HG03025 (cell line): ENCODE measurements at regions not wholly inside any gene's neighbourhood (a gene's known extent, or its start where the extent isn't known, plus 50 kb on each side); places are given as distances from the start of the nearest gene placed in this dataset.
"Not testable (repeated sequence)": the region's sequence is repeated elsewhere in the genome, so short reads cannot be mapped to it uniquely, and the experiment has no call there.

Experiments
- ATAC-seq: cut with Tn5 transposase; IDR thresholded peaks from one replicate; pipeline ENCODE4 v1.9.1; 2021; ENCODE audit warnings: mild to moderate bottlenecking, moderate library complexity; ENCODE audit not compliant: unreplicated experiment, low FRiP score

- no peak for ATAC-seq
Observed at GRCh38 chr6:87784690-87785089, 82.7 kb upstream of the AKIRIN2 start.

GRCh38 chr6:87784051-87784450 lies 82.0 kb upstream of the AKIRIN2 start:
- no peak for ATAC-seq

- ATAC-seq, result no peak
Observed at GRCh38 chr6:87779542-87779941, 77.5 kb upstream of the AKIRIN2 start.

- no peak for ATAC-seq
Observed at GRCh38 chr6:87772597-87773530, 70.8 kb upstream of the AKIRIN2 start.

- no peak for ATAC-seq
Observed at GRCh38 chr6:87767478-87767877, 65.4 kb upstream of the AKIRIN2 start.

- ATAC-seq, result no peak
Observed at GRCh38 chr6:87766211-87766610, 64.2 kb upstream of the AKIRIN2 start.

- no peak for ATAC-seq
Observed at GRCh38 chr6:87763901-87764300, 61.9 kb upstream of the AKIRIN2 start.

GRCh38 chr6:87763276-87763675 lies 61.2 kb upstream of the AKIRIN2 start:
- ATAC-seq, result no peak

- ATAC-seq, result no peak
Observed at GRCh38 chr6:87762116-87762515, 60.1 kb upstream of the AKIRIN2 start.

- no peak for ATAC-seq
Observed at GRCh38 chr6:87757792-87758191, 55.8 kb upstream of the AKIRIN2 start.

GRCh38 chr6:87756858-87757257 lies 54.8 kb upstream of the AKIRIN2 start:
- ATAC-seq, result peak; percentile 96

GRCh38 chr6:87755708-87756671 lies 54.0 kb upstream of the AKIRIN2 start:
- no peak for ATAC-seq

- no peak for ATAC-seq
Observed at GRCh38 chr6:87754828-87755227, 52.8 kb upstream of the AKIRIN2 start.

GRCh38 chr6:87753131-87753685 lies 51.2 kb upstream of the AKIRIN2 start:
- ATAC-seq, result no peak

- ATAC-seq, result not testable (repeated sequence)
Observed at GRCh38 chr6:87752503-87752902, 50.5 kb upstream of the AKIRIN2 start.
